B cell (primary cell): ENCODE measurements at regions not wholly inside any gene's neighbourhood (a gene's known extent, or its start where the extent isn't known, plus 50 kb on each side); places are given as distances from the start of the nearest gene placed in this dataset.

ENCODE experiments used
- ATAC-seq: fragments of 200-7000 bp; cut with Tn5 transposase; one replicate; pipeline ENCODE4 v1.10.0; 2021; ENCODE audit warnings: low read depth, mild to moderate bottlenecking, moderate number of reproducible peaks, moderate library complexity
- CTCF ChIA-PET: fragments of 350-600 bp; sonication (Branson Sonifier 250); formaldehyde crosslinking; loops from one replicate; lab custom pipeline; 2021; ENCODE audit warnings: antibody characterized with exemption, inconsistent platforms; lab: Charles Lee
- POLR2A ChIA-PET: fragments of 350-600 bp; sonication (Branson Sonifier 250); formaldehyde crosslinking; loops from one replicate; lab custom pipeline; 2021; ENCODE audit warnings: antibody characterized with exemption; lab: Charles Lee
- DNase-seq: peaks from one replicate; pipeline ENCODE4 v3.0.0; 2013
- H2AFZ ChIP-seq: 2 replicates; pipeline ENCODE4 v1.6.1; 2012; ENCODE audit warnings: mild to moderate bottlenecking, low read depth, low read length; ENCODE audit not compliant: insufficient read depth, poor library complexity, severe bottlenecking
- H3K27ac ChIP-seq, 2 donors: 1 replicate in 1 of 2; 2 replicates in 1 of 2; pipeline ENCODE4 v1.5.1; 2012 to 2013; ENCODE audit warnings: low read length in 2 of 2, mild to moderate bottlenecking in 2 of 2, moderate library complexity in 1 of 2
- H3K27me3 ChIP-seq, 4 experiments: fragments of 200-600 bp in 1 of 4; sonication (generic) in 1 of 4; replicated peaks in 1 of 4; 1 replicate in 2 of 4; 2 replicates in 2 of 4; pipeline versions ENCODE4 v1.6.1 to v1.7.0; 2013 to 2016; ENCODE audit warnings: low read length in 3 of 4, mild to moderate bottlenecking in 2 of 4, mixed read lengths in 1 of 4, moderate library complexity in 1 of 4; ENCODE audit not compliant: insufficient read depth in 4 of 4, control insufficient read depth in 3 of 4; ENCODE audit errors: control extremely low read depth in 1 of 4
- H3K36me3 ChIP-seq, 2 experiments: replicated peaks in 1 of 2; 1 replicate in 1 of 2; 2 replicates in 1 of 2; pipeline versions ENCODE4 v1.6.1 to v1.7.1; 2013; ENCODE audit warnings: low read length in 1 of 2; ENCODE audit not compliant: insufficient read depth in 2 of 2, control insufficient read depth in 1 of 2; ENCODE audit errors: control extremely low read depth in 1 of 2, extremely low read depth in 1 of 2
- H3K4me1 ChIP-seq, 2 donors: fragments of 200-600 bp in 1 of 2; sonication (generic) in 1 of 2; 1 replicate in 1 of 2; 2 replicates in 1 of 2; pipeline versions ENCODE4 v1.5.1 to v1.6.1; 2013 to 2017; ENCODE audit warnings: low read length in 2 of 2; ENCODE audit not compliant: control insufficient read depth in 2 of 2, insufficient read depth in 2 of 2
- H3K4me2 ChIP-seq: replicated peaks from 2 replicates; pipeline ENCODE3; 2012; ENCODE audit warnings: mild to moderate bottlenecking, low read depth, low read length; ENCODE audit not compliant: poor library complexity, severe bottlenecking
- H3K4me3 ChIP-seq, 5 experiments: fragments of 200-600 bp in 1 of 5; sonication (generic) in 1 of 5; 1 replicate in 3 of 5; 2 replicates in 2 of 5; pipeline versions ENCODE4 v1.5.1 to v1.7.0; 2011 to 2016; ENCODE audit warnings: low read length in 4 of 5, mild to moderate bottlenecking in 4 of 5, low read depth in 2 of 5, control low read depth in 1 of 5, moderate library complexity in 1 of 5; ENCODE audit not compliant: insufficient read depth in 1 of 5; ENCODE audit errors: control extremely low read depth in 1 of 5, extremely low read depth in 1 of 5
- H3K79me2 ChIP-seq: fragments of 200-600 bp; sonication (generic); one replicate; pipeline ENCODE4 v1.6.0; 2016; ENCODE audit warnings: low read length; ENCODE audit not compliant: control insufficient read depth, insufficient read depth
- H3K9ac ChIP-seq: fragments of 200-600 bp; sonication (generic); 2 replicates; pipeline ENCODE4 v1.6.1; 2017; ENCODE audit warnings: mild to moderate bottlenecking, low read length, moderate library complexity
- H3K9me3 ChIP-seq, 3 donors: one replicate each; pipeline versions ENCODE4 v1.6.1 to v1.7.1; 2013; ENCODE audit warnings: low read length in 2 of 3; ENCODE audit not compliant: control insufficient read depth in 2 of 3, insufficient read depth in 1 of 3; ENCODE audit errors: control extremely low read depth in 1 of 3
- H4K20me1 ChIP-seq: 2 replicates; pipeline ENCODE4 v1.6.0; 2012; ENCODE audit warnings: mild to moderate bottlenecking, low read length; ENCODE audit not compliant: insufficient read depth, control insufficient read depth, poor library complexity, severe bottlenecking
- H3K27ac Mint-ChIP-seq: one replicate; pipeline ENCODE4 v1.8.0; 2021; ENCODE audit warnings: mixed read lengths
- H3K27me3 Mint-ChIP-seq: one replicate; pipeline ENCODE4 v1.8.0; 2021; ENCODE audit warnings: mixed read lengths
- H3K4me1 Mint-ChIP-seq: one replicate; pipeline ENCODE4 v1.8.0; 2021; ENCODE audit warnings: mixed read lengths
- H3K4me3 Mint-ChIP-seq: one replicate; pipeline ENCODE4 v1.8.0; 2021; ENCODE audit warnings: mixed read lengths
- H3K9me3 Mint-ChIP-seq: one replicate; pipeline ENCODE4 v1.8.0; 2022; ENCODE audit warnings: mixed read lengths; ENCODE audit not compliant: insufficient read depth
- CTCF ChIP-seq: fragments of 200-600 bp; IDR thresholded peaks from one replicate; pipeline ENCODE4 v1.8.0; 2022; ENCODE audit warnings: antibody characterized with exemption, mild to moderate bottlenecking
- EZH2 ChIP-seq: IDR thresholded peaks from 2 replicates; pipeline ENCODE4 v1.6.1; 2012; ENCODE audit warnings: borderline replicate concordance, low read depth, mild to moderate bottlenecking, moderate library complexity, low read length; ENCODE audit not compliant: insufficient read depth, poor library complexity, severe bottlenecking
- WGBS: methylation state at CpG from one replicate; pipeline ENCODE4 v1.1.5; 2013; ENCODE audit warnings: missing lambda C conversion rate; ENCODE audit not compliant: insufficient coverage; 5-methylcytosine and 5-hydroxymethylcytosine counted together
- intact Hi-C: fragments of 100-400 bp; cut with micrococcal nuclease; formaldehyde crosslinking; loops from one replicate; pipeline ENCODE4 v1.10.0; 2022

GRCh38 chr6:140855520-140855919, 1277.2 kb upstream of the GJE1 start:
- POLR2A ChIA-PET: no interaction called here
- ATAC-seq (no peak), DNase-seq (no peak)
- Mint-ChIP-seq H3K27ac (no peak overlapping the region), H3K4me3 (no peak overlapping the region), H3K27me3 (no peaks in the 10 kb centered on the region), H3K4me1 (no peaks in the 10 kb centered on the region), H3K9me3 (no peaks in the 10 kb centered on the region)
- Histone ChIP-seq H3K4me2 (no peak overlapping the region), H3K9ac (no peak overlapping the region), H4K20me1 (no peaks in the 10 kb centered on the region), H3K79me2 (no peaks in the 10 kb centered on the region), H3K27me3 (no peaks in the 10 kb centered on the region), H3K4me3 (no peak overlapping the region), H3K36me3 (no peaks in the 10 kb centered on the region), H2AFZ (no peak overlapping the region), H3K27ac (no peak overlapping the region), H3K4me1 (no peaks in the 10 kb centered on the region), H3K9me3 (no peaks in the 10 kb centered on the region)
- TF ChIP-seq EZH2 (no peak), CTCF (no peak)
- CTCF ChIA-PET: no interaction called here
- intact Hi-C loops: no loop called here

GRCh38 chr6:140854318-140854717, 1278.4 kb upstream of the GJE1 start:
- no peak overlapping the region for H2AFZ ChIP-seq
- H3K4me1 ChIP-seq: no peaks in the 10 kb centered on the region
- H3K9ac ChIP-seq: no peak overlapping the region
- H3K4me1 Mint-ChIP-seq: no peaks in the 10 kb centered on the region
- no peaks in the 10 kb centered on the region for H3K27me3 Mint-ChIP-seq
- TF ChIP-seq CTCF: no peak
- no peak for TF ChIP-seq EZH2
- ATAC-seq (no peak), DNase-seq (no peak)
- no peak overlapping the region for H3K27ac Mint-ChIP-seq
- CTCF ChIA-PET: no interaction called here
- no peaks in the 10 kb centered on the region for H3K27me3 ChIP-seq
- H3K9me3 ChIP-seq: no peaks in the 10 kb centered on the region
- H4K20me1 ChIP-seq: no peaks in the 10 kb centered on the region
- H3K4me3 ChIP-seq: no peak overlapping the region
- POLR2A ChIA-PET: no interaction called here
- intact Hi-C loops: no loop called here
- H3K4me2 ChIP-seq: no peak overlapping the region
- H3K9me3 Mint-ChIP-seq: no peaks in the 10 kb centered on the region
- WGBS: 71% methylated on average over 1 of the region's 1 CpG
- no peak overlapping the region for H3K27ac ChIP-seq
- H3K4me3 Mint-ChIP-seq: no peak overlapping the region
- no peaks in the 10 kb centered on the region for H3K36me3 ChIP-seq
- H3K79me2 ChIP-seq: no peaks in the 10 kb centered on the region
